Brain pericyte (primary cell): ENCODE measurements at regions not wholly inside any gene's neighbourhood (a gene's known extent, or its start where the extent isn't known, plus 50 kb on each side); places are given as distances from the start of the nearest gene placed in this dataset.

ENCODE experiments used
- DNase-seq: peaks from one replicate; pipeline ENCODE4 v3.0.0-alpha.2; 2012; ENCODE audit warnings: low read depth, low spot score

- DNase-seq: no peak
These were observed 257.3 kb downstream of the QKI start for GRCh38 chr6:163671791-163672190.

- no peak for DNase-seq
These were observed 256.8 kb downstream of the QKI start for GRCh38 chr6:163671355-163671754.

- no peak for DNase-seq
These were observed 255.8 kb downstream of the QKI start for GRCh38 chr6:163670336-163670735.

DNA sequence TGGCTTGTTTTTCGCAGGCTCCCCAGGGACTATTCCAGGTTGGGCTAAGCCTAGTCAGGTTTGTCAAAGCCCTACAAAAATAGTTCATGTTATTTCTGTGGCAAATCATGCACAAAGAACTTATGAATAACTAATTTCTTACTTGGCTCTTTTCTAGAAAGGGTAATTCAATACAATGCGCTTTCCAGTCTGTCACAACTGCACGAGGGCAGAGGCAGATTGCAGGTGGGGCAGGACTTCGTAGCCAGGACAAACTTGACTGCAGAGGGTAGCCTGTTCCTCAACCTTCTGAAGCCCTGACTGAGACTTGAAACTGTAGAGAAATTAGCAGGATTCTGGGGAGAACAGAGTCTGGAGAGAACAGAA is 253.5 kb downstream of the QKI start:
- no peak for DNase-seq

- DNase-seq: no peak
These were observed 253.0 kb downstream of the QKI start for GRCh38 chr6:163667372-163668060.

DNA sequence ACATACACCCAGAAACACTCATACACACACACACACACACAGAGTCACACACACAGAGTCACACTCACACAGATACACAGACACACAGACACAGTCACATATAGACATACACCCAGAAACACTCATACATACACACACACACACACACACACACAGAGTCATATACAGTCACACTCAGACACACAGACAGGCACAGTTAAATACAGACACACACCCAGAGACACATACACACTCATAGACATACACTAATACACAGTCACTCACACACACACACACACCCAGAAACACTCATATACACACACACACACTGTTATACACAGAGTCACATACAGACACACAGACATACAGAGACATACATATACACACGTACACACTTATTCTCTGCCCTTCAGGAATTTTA is 250.9 kb downstream of the QKI start:
- DNase-seq: no peak

GRCh38 chr6:163663575-163663974 is 249.1 kb downstream of the QKI start:
- DNase-seq: no peak

DNA sequence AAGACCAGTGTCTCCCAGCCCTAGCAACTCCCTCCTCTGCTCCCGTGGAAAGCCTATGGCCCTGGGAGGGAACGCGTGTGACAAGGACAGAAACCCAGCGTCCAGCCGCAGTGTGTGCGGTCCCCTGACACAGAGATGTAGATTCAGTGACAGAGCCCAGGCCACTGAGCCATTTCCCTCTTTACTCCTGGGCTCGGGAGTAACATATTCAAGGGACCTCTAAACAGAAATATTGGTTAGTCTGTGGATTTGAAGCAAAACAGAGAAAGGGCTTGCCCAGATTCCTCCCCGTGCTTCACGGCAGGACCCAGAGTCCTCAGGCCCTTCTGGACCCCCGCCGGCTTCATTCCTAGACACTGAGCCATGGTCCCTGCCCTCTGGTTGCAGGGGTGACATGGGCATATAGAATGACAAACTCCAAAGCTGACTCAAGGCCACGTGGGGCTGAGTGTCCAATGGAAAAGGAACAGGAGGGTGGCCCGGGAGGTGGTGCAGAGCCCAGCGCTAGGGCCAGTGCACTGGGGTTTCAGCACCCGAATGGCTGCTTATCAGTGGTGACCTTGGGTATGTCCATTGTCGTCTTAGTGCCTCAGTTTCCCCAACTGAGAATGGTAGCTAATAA is 248.2 kb downstream of the QKI start:
- DNase-seq: no peak

DNA sequence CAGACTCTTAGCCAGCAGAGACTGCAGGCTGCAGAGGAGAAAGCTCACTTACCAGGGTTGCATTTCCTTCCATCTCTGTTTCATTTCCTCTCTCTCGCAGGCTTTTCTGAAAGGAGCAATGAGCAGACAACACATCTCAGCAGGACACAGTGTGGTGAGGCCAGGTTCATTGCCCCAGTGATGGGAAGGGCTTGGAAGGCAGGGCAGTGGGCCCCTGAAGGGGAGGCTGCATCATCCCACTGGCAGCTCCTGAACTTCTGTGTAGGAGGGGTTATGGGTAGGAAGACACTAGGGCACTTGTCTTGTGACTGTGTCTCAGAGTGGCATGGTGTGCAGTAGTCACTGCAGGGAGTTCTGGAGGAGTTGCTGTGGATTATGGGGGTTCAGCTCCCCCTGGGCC is 246.8 kb downstream of the QKI start:
- DNase-seq: no peak

- no peak for DNase-seq
These were observed 245.3 kb downstream of the QKI start for GRCh38 chr6:163659803-163660202.

DNA sequence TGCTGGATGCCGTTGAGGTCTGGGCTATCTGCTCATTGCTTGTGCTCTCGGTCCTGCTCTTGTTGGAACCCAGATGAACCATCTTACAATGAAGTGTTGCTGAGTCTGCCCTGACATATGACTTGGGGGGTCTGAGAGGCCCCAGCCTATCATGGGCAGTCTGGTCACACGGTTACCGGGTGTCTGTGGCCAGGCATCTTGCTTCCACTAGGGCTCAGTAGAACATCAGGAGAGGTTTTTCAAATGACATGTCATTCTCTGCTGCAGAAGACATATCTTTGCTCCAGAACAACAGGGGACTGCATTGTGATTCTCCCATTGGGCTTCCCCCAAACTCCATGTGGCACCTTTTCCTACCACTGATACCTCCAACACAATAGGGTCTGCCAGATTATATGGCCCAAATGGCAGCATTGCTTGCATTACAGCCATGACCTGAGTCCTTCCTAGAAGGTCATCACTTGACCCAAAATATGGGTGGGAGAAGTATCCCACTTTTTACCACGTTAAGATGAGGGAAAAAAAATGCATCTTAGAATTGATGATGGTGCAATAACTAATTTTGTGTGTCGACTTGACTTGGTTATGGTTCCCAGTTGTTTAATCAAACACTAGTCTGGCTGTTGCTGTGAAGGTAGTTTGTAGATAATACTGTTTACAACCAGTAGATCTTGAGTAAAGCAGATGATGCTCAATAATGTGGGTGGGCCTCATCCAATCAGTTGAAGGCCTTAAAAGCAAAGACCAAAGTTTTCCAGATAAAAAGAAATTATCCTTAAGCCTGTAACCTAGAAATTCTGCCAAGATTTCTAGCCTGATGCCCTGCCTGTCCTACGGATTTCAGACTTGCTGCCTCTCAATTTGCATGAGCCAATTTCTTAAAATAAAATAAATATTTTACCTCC is 241.0 kb downstream of the QKI start:
- DNase-seq: no peak

- no peak for DNase-seq
These were observed 237.6 kb downstream of the QKI start for GRCh38 chr6:163651915-163652668.

DNA sequence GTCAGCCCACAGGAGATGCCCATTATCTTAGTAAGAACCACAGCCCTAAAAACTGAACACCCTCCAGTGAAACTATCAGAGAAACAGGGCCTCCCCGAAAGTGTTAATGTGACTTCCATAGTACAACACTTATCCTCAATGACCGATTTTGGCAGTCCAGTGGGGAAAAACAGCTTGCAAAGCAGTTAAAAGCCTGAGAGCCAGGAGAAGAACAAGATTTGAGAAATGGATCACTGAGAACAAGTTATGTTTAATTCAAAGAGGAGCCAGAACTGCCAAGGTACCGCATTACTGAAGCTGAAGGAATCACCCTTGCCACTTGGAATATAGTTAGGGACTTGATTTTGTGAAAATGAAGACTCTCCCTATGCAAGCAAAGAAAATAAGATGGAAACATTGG is 236.9 kb downstream of the QKI start:
- no peak for DNase-seq

DNA sequence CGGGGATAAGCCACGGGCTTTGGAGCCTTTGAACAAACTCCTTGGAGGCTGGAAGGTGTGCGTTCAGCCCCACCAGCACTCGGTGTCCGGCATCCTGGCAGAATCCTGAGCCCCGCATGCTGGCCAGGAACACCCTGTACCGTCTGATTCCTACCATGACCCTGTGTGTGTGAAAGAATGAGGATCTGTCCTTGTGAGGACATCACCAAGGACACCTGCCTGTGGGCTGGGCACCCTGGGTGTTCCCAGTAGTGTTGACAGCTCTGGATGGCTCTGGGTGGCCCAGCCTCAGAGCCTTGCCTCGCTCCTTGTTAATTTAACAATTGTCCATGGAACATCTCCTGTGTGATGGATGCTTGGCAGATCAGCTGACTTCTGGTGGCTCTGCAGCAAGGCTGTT is 234.3 kb downstream of the QKI start:
- DNase-seq: no peak

- no peak for DNase-seq
These were observed 233.1 kb downstream of the QKI start for GRCh38 chr6:163647624-163648023.

DNA sequence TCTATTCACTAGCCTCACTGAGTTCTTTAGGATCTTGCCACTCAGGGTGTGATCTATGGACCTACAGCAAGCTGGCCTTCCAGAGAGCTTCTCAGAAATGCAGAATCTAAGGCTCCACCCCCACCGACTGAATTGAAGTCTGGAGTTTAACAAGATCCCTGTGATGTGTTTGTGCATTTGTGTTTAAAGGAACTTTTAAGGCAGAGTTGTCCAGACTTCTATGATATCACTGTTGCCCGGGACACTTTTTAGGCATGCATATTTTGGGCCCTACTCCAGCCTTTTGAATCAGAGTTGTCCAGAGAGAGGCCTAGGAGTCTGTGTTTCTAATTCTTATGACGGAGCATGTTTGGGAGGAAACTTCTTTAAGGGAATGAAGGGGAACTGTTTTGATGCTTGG is 232.3 kb downstream of the QKI start:
- no peak for DNase-seq

- no peak for DNase-seq
These were observed 231.6 kb downstream of the QKI start for GRCh38 chr6:163646133-163646532.

DNA sequence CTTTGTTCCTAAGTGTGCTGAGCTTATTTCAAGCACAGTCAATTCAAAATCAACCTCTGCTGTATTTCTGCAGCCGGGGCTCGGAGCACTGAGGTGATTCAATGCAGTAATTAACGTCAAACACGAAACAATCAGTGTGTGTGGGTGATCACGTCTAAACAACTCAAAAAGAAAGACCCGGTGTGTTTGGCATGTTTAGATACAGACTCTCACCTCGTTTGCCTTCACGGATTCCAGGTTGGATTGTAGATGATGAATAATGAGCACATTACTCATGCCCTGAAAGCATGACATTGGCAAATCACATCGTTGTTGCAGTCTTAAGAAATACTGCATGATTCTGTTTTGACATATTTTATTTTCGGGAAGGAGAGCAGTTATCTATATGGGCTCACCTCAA is 231.0 kb downstream of the QKI start:
- DNase-seq: no peak

DNA sequence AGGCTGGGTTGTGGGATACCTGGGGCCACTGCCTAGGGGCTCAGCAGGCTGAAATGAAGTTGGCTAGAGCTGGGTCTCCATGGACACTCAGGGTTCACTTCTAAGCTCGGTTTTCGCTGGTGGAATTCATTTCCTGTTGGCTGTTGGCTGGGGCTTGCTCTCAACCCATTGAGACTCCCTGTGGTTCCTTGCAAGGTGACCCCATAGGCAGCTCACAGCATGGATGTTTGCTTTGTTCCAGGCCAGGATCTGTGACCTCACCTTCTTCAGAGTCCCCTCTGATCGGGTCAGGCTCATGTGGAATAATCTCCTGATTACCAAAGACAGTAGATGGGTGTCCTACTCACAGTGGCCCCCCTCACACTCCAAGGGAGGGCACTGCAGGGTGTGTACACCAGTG is 229.3 kb downstream of the QKI start:
- DNase-seq: no peak

GRCh38 chr6:163641706-163642105 is 227.2 kb downstream of the QKI start:
- no peak for DNase-seq

GRCh38 chr6:163640641-163641040 is 226.1 kb downstream of the QKI start:
- DNase-seq: no peak

GRCh38 chr6:163637524-163637923 is 223.0 kb downstream of the QKI start:
- no peak for DNase-seq
